GM12878 (cell line): ENCODE measurements at regions not wholly inside any gene's neighbourhood (a gene's known extent, or its start where the extent isn't known, plus 50 kb on each side); places are given as distances from the start of the nearest gene placed in this dataset.

ENCODE experiments used
- ATAC-seq: fragments of 200-7000 bp; cut with Tn5 transposase; 3 replicates; pipeline ENCODE4 v1.9.1; 2020; ENCODE audit warnings: mild to moderate bottlenecking, moderate library complexity
- BruUV-seq: library from RNA; stranded (reverse); fragments of 400-500 nt; replicated peaks from 2 replicates; lab custom pipeline; 2021; lab: Mats Ljungman, UMichigan
- CTCF ChIA-PET: fragments of 300-600 bp; sonication (Branson Sonifier 250); formaldehyde crosslinking; extraction: SDS; loops from one replicate; lab custom pipeline; 2021; ENCODE audit warnings: inconsistent platforms; lab: Yijun Ruan, JAX
- POLR2A ChIA-PET: fragments of 350-600 bp; formaldehyde crosslinking; extraction: SDS; loops from one replicate; lab custom pipeline; 2021; ENCODE audit warnings: inconsistent platforms; lab: Charles Lee
- RAD21 ChIA-PET: fragments of 300-600 bp; sonication (Branson Sonifier 250); formaldehyde crosslinking; loops from one replicate; lab custom pipeline; 2023; ENCODE audit warnings: antibody characterized with exemption; ENCODE audit not compliant: unreplicated experiment; lab: Charles Lee
- SMC1A ChIA-PET: fragments of 300-600 bp; sonication (Branson Sonifier 250); formaldehyde crosslinking; loops from one replicate; lab custom pipeline; 2023; ENCODE audit not compliant: unreplicated experiment, uncharacterized antibody; lab: Charles Lee
- DNase-seq: peaks from one replicate; pipeline ENCODE4 v3.0.0-alpha.2; 2011; ENCODE audit warnings: low read depth, low spot score
- FAIRE-seq: peaks from 3 replicates; lab custom pipeline; 2011; peaks lifted over from hg19 to GRCh38; lab: Jason Lieb, UNC
- H2AFZ ChIP-seq: 2 replicates; pipeline ENCODE4 v1.6.0; 2011; ENCODE audit warnings: low read depth, low read length, control low read depth; ENCODE audit not compliant: control insufficient read depth
- H3K27ac ChIP-seq: 2 replicates; pipeline ENCODE4 v1.5.1; 2011; ENCODE audit warnings: control low read depth; ENCODE audit not compliant: control insufficient read depth, insufficient read depth
- H3K27me3 ChIP-seq, 2 experiments: replicated peaks in 1 of 2; 2 replicates each; pipeline versions ENCODE4 v1.6.0 to v1.6.1; 2011; ENCODE audit warnings: low read length in 1 of 2; ENCODE audit not compliant: control insufficient read depth in 2 of 2, insufficient read depth in 2 of 2
- H3K36me3 ChIP-seq, 2 experiments: 2 replicates each; pipeline ENCODE4 v1.5.1; 2011; ENCODE audit warnings: low read length in 1 of 2; ENCODE audit not compliant: control insufficient read depth in 2 of 2, insufficient read depth in 2 of 2
- H3K4me1 ChIP-seq: 2 replicates; pipeline ENCODE4 v1.6.1; 2011; ENCODE audit warnings: mild to moderate bottlenecking, low read length, moderate library complexity, mixed read lengths; ENCODE audit not compliant: control insufficient read depth, insufficient read depth
- H3K4me2 ChIP-seq: 2 replicates; pipeline ENCODE4 v1.6.0; 2011; ENCODE audit warnings: control low read depth; ENCODE audit not compliant: control insufficient read depth, insufficient read depth
- H3K4me3 ChIP-seq: fragments of 200-600 bp; sonication (generic); 2 replicates; pipeline ENCODE4 v1.5.1; 2016
- H3K79me2 ChIP-seq: 2 replicates; pipeline ENCODE4 v1.6.0; 2011; ENCODE audit warnings: low read length; ENCODE audit not compliant: control insufficient read depth, insufficient read depth
- H3K9ac ChIP-seq: 2 replicates; pipeline ENCODE4 v1.8.0; 2011; ENCODE audit warnings: low read length, control low read depth, mixed read lengths; ENCODE audit not compliant: control insufficient read depth, insufficient read depth
- H3K9me3 ChIP-seq: replicated peaks from 3 replicates; pipeline ENCODE4 v1.5.1; 2011; ENCODE audit warnings: mild to moderate bottlenecking, low read length; ENCODE audit not compliant: control insufficient read depth, insufficient read depth
- H4K20me1 ChIP-seq: 2 replicates; pipeline ENCODE4 v1.6.0; 2011; ENCODE audit not compliant: control insufficient read depth, insufficient read depth
- ATF7 ChIP-seq: fragments of 450-650 bp; IDR thresholded peaks from 2 replicates; pipeline ENCODE4 v1.6.1; 2016; ENCODE audit warnings: low read depth, mild to moderate bottlenecking
- BRCA1 ChIP-seq: IDR thresholded peaks from 2 replicates; pipeline ENCODE4 v1.6.1; 2011; ENCODE audit warnings: low read depth, low read length, improper control_type of control experiment
- E2F8 ChIP-seq: fragments of 450-650 bp; IDR thresholded peaks from 2 replicates; pipeline ENCODE4 v1.6.1; 2018; ENCODE audit warnings: mild to moderate bottlenecking, low read depth, moderate library complexity; ENCODE audit not compliant: partially characterized antibody
- FOXM1 ChIP-seq: IDR thresholded peaks from 2 replicates; pipeline ENCODE4 v1.6.1; 2012; ENCODE audit warnings: low read depth, mild to moderate bottlenecking, inconsistent platforms, low read length, moderate library complexity
- HDAC2 ChIP-seq: fragments of 200-600 bp; sonication (generic); IDR thresholded peaks from 2 replicates; pipeline ENCODE4 v1.6.1; 2017
- PAX5 ChIP-seq: IDR thresholded peaks from 2 replicates; pipeline ENCODE4 v1.6.1; 2011; ENCODE audit warnings: low read depth, low read length, borderline replicate concordance
- POLR2AphosphoS2 ChIP-seq: IDR thresholded peaks from 2 replicates; pipeline ENCODE4 v1.6.1; 2011; ENCODE audit warnings: low read depth, mild to moderate bottlenecking, low read length, improper control_type of control experiment, moderate library complexity
- RAD21 ChIP-seq: IDR thresholded peaks from 2 replicates; pipeline ENCODE4 v1.6.1; 2011; ENCODE audit warnings: mild to moderate bottlenecking, low read depth, low read length, moderate library complexity; ENCODE audit not compliant: insufficient read depth
- RB1 ChIP-seq: fragments of 450-650 bp; formaldehyde crosslinking; IDR thresholded peaks from 2 replicates; pipeline ENCODE4 v1.6.1; 2017; ENCODE audit warnings: mild to moderate bottlenecking, borderline replicate concordance
- RCOR1 ChIP-seq: conservative IDR thresholded peaks from 2 replicates; pipeline ENCODE4 v1.6.1; 2012; ENCODE audit warnings: low read depth, low read length, improper control_type of control experiment
- RELA ChIP-seq: fragments of 450-650 bp; IDR thresholded peaks from 2 replicates; pipeline ENCODE4 v1.8.0; 2014; ENCODE audit warnings: borderline replicate concordance; ENCODE audit not compliant: partially characterized antibody
- SMAD1 ChIP-seq: fragments of 450-650 bp; IDR thresholded peaks from 2 replicates; pipeline ENCODE4 v1.6.1; 2018; ENCODE audit warnings: mild to moderate bottlenecking, low read depth; ENCODE audit not compliant: partially characterized antibody
- SMC3 ChIP-seq: IDR thresholded peaks from 2 replicates; pipeline ENCODE4 v1.6.1; 2011; ENCODE audit warnings: low read length, improper control_type of control experiment, borderline replicate concordance
- ZNF274 ChIP-seq: IDR thresholded peaks from one replicate; pipeline ENCODE4 v1.8.0; 2011; ENCODE audit not compliant: insufficient read length, insufficient read depth
- ZNF384 ChIP-seq: IDR thresholded peaks from 2 replicates; pipeline ENCODE4 v1.6.1; 2012; ENCODE audit warnings: low read depth, mild to moderate bottlenecking, low read length, improper control_type of control experiment, borderline replicate concordance
- WGBS: methylation state at CpG from one replicate; pipeline ENCODE4 v1.1.6; 2016; ENCODE audit warnings: low lambda C conversion rate; ENCODE audit not compliant: insufficient replicate concordance, insufficient coverage; ENCODE audit errors: missing lambda C conversion rate; 5-methylcytosine and 5-hydroxymethylcytosine counted together
- in situ Hi-C: fragments of 300-500 bp; cut with MboI; formaldehyde crosslinking; loops from 9 replicates; pipeline ENCODE4 v1.14.3; 2018; ENCODE audit warnings: mixed read lengths
- intact Hi-C: fragments of 100-400 bp; cut with micrococcal nuclease; formaldehyde crosslinking; loops from one replicate; pipeline ENCODE4 v1.14.2; 2022; ENCODE audit not compliant: unreplicated experiment
- TF ChIP-seq, protein P1 (sequence below): IDR thresholded peaks from 2 replicates; pipeline ENCODE4 v1.6.1; 2011; ENCODE audit warnings: borderline replicate concordance, low read depth, mild to moderate bottlenecking, moderate library complexity, mixed read lengths, low read length; ENCODE audit not compliant: insufficient read depth; ENCODE audit errors: extremely low read length
- TF ChIP-seq, protein P2 (sequence below): fragments of 450-650 bp; IDR thresholded peaks from 2 replicates; pipeline ENCODE4 v1.6.1; 2017; ENCODE audit warnings: antibody characterized with exemption, mild to moderate bottlenecking, moderate library complexity

GRCh38 chr7:49398746-49399145 lies 374.7 kb upstream of the VWC2 start:
- no peak for FAIRE-seq
- no peak overlapping the region for H3K4me2 ChIP-seq
- in situ Hi-C loops: no loop called here

More at GRCh38 chr7:49398746-49399145, 374.7 kb upstream of the VWC2 start:
- H3K9ac ChIP-seq: no peak overlapping the region
- no TSS peak for BruUV-seq
- TF ChIP-seq ZNF274 (no peak), ZNF384 (no peak), HDAC2 (no peak), RCOR1 (no peak), SMAD1 (no peak), FOXM1 (no peak), PAX5 (no peak), RELA (no peak), RB1 (no peak), SMC3 (no peak), POLR2AphosphoS2 (no peak), BRCA1 (no peak), ATF7 (no peak), E2F8 (no peak), RAD21 (no peak)
- TF ChIP-seq, protein P1, sequence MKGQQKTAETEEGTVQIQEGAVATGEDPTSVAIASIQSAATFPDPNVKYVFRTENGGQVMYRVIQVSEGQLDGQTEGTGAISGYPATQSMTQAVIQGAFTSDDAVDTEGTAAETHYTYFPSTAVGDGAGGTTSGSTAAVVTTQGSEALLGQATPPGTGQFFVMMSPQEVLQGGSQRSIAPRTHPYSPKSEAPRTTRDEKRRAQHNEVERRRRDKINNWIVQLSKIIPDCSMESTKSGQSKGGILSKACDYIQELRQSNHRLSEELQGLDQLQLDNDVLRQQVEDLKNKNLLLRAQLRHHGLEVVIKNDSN: no peak
- TF ChIP-seq, protein P2, sequence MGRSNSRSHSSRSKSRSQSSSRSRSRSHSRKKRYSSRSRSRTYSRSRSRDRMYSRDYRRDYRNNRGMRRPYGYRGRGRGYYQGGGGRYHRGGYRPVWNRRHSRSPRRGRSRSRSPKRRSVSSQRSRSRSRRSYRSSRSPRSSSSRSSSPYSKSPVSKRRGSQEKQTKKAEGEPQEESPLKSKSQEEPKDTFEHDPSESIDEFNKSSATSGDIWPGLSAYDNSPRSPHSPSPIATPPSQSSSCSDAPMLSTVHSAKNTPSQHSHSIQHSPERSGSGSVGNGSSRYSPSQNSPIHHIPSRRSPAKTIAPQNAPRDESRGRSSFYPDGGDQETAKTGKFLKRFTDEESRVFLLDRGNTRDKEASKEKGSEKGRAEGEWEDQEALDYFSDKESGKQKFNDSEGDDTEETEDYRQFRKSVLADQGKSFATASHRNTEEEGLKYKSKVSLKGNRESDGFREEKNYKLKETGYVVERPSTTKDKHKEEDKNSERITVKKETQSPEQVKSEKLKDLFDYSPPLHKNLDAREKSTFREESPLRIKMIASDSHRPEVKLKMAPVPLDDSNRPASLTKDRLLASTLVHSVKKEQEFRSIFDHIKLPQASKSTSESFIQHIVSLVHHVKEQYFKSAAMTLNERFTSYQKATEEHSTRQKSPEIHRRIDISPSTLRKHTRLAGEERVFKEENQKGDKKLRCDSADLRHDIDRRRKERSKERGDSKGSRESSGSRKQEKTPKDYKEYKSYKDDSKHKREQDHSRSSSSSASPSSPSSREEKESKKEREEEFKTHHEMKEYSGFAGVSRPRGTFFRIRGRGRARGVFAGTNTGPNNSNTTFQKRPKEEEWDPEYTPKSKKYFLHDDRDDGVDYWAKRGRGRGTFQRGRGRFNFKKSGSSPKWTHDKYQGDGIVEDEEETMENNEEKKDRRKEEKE: no peak
- ChIA-PET POLR2A (no interaction called here), CTCF (no interaction called here), RAD21 (no interaction called here), SMC1A (interaction anchor here (0.7 kb wide), 1 partner anchor 26 kb away, joined by 3 read pairs; no protein-coding TSS in a partner anchor)
- intact Hi-C loops: no loop called here
- no peak for ATAC-seq
- H3K36me3 ChIP-seq: no peaks in the 10 kb centered on the region
- H3K27me3 ChIP-seq: no peaks in the 10 kb centered on the region
- no peaks in the 10 kb centered on the region for H3K9me3 ChIP-seq
- no peaks in the 10 kb centered on the region for H4K20me1 ChIP-seq
- 23% methylated on average over 3 of the region's 3 CpGs for WGBS
- no peak overlapping the region for H3K4me3 ChIP-seq
- no peaks in the 10 kb centered on the region for H3K79me2 ChIP-seq
- H2AFZ ChIP-seq: no peak overlapping the region
- H3K4me1 ChIP-seq: no peaks in the 10 kb centered on the region
- no peak for DNase-seq
- H3K27ac ChIP-seq: no peak overlapping the region
